SK-N-SH treated with all-trans-retinoic acid at 6 μM for 48 hours (cell line): ENCODE measurements at regions not wholly inside any gene's neighbourhood (a gene's known extent, or its start where the extent isn't known, plus 50 kb on each side); places are given as distances from the start of the nearest gene placed in this dataset.
A peak's percentile ranks its signal among the peaks of the same experiment; 100 is the strongest.

Source experiments
- ATAC-seq: fragments of 200-7000 bp; cut with Tn5 transposase; 3 replicates; pipeline ENCODE4 v1.9.1; 2020; ENCODE audit warnings: mild to moderate bottlenecking, moderate library complexity
- ARNTL ChIP-seq: fragments of 450-650 bp; formaldehyde crosslinking; IDR thresholded peaks from 2 replicates; pipeline ENCODE4 v1.5.0; 2020; ENCODE audit warnings: low read depth, mild to moderate bottlenecking, moderate library complexity, borderline replicate concordance
- BACH2 ChIP-seq: fragments of 250-450 bp; sonication (Bioruptor Pico); IDR thresholded peaks from 2 replicates; pipeline ENCODE4 v1.9.0; 2021; ENCODE audit warnings: mild to moderate bottlenecking, borderline replicate concordance
- CREB5 ChIP-seq: fragments of 250-450 bp; sonication (Bioruptor Pico); IDR thresholded peaks from 2 replicates; pipeline ENCODE4 v1.5.1; 2020; ENCODE audit warnings: low read depth, mild to moderate bottlenecking, moderate library complexity
- CSDC2 ChIP-seq: fragments of 250-450 bp; sonication (Bioruptor Pico); IDR thresholded peaks from 2 replicates; pipeline ENCODE4 v1.5.0; 2020; ENCODE audit warnings: mild to moderate bottlenecking, moderate library complexity
- ESRRG ChIP-seq: fragments of 250-450 bp; sonication (Bioruptor Pico); IDR thresholded peaks from 2 replicates; pipeline ENCODE4 v1.6.1; 2021; ENCODE audit warnings: mild to moderate bottlenecking
- GLIS3 ChIP-seq: fragments of 250-450 bp; sonication (Bioruptor Pico); IDR thresholded peaks from 2 replicates; pipeline ENCODE4 v1.5.0; 2020; ENCODE audit warnings: mild to moderate bottlenecking, moderate library complexity
- ISL1 ChIP-seq: fragments of 250-450 bp; sonication (Bioruptor Pico); IDR thresholded peaks from 2 replicates; pipeline ENCODE4 v2.1.2; 2022; ENCODE audit warnings: mild to moderate bottlenecking, moderate library complexity
- OSR1 ChIP-seq: fragments of 250-450 bp; sonication (Bioruptor Pico); IDR thresholded peaks from 2 replicates; pipeline ENCODE4 v1.8.0; 2022; ENCODE audit warnings: moderate library complexity, mild to moderate bottlenecking, inconsistent platforms
- PATZ1 ChIP-seq: fragments of 250-450 bp; sonication (Bioruptor Pico); IDR thresholded peaks from 2 replicates; pipeline ENCODE4 v1.8.0; 2020; ENCODE audit warnings: mild to moderate bottlenecking, moderate library complexity, borderline replicate concordance
- POU6F1 ChIP-seq: fragments of 250-450 bp; sonication (Bioruptor Pico); IDR thresholded peaks from 2 replicates; pipeline ENCODE4 v1.8.0; 2021; ENCODE audit warnings: low read depth, mild to moderate bottlenecking, moderate library complexity, borderline replicate concordance
- PPARA ChIP-seq: fragments of 250-450 bp; sonication (Bioruptor Pico); IDR thresholded peaks from 2 replicates; pipeline ENCODE4 v1.5.0; 2020; ENCODE audit warnings: mild to moderate bottlenecking, borderline replicate concordance
- SNAI2 ChIP-seq: fragments of 250-450 bp; sonication (Bioruptor Pico); IDR thresholded peaks from 2 replicates; pipeline ENCODE4 v1.5.0; 2020; ENCODE audit warnings: mild to moderate bottlenecking, moderate library complexity
- TCF4 ChIP-seq: fragments of 250-450 bp; sonication (Bioruptor Pico); IDR thresholded peaks from 2 replicates; pipeline ENCODE4 v1.8.0; 2021; ENCODE audit warnings: mild to moderate bottlenecking, moderate library complexity, borderline replicate concordance
- TSHZ2 ChIP-seq: fragments of 250-450 bp; sonication (Bioruptor Pico); IDR thresholded peaks from 2 replicates; pipeline ENCODE4 v1.5.0; 2020; ENCODE audit warnings: mild to moderate bottlenecking, moderate library complexity
- ZC3H10 ChIP-seq: fragments of 250-450 bp; sonication (Bioruptor Pico); IDR thresholded peaks from 2 replicates; pipeline ENCODE4 v1.5.1; 2021; ENCODE audit warnings: mild to moderate bottlenecking, moderate library complexity
- ZFP3 ChIP-seq: fragments of 250-450 bp; sonication (Bioruptor Pico); IDR thresholded peaks from 2 replicates; pipeline ENCODE4 v1.5.0; 2020; ENCODE audit warnings: mild to moderate bottlenecking, moderate library complexity
- ZFP30 ChIP-seq: fragments of 450-650 bp; formaldehyde crosslinking; IDR thresholded peaks from 2 replicates; pipeline ENCODE4 v1.5.0; 2022; ENCODE audit warnings: mild to moderate bottlenecking, moderate library complexity
- ZNF565 ChIP-seq: fragments of 450-650 bp; formaldehyde crosslinking; conservative IDR thresholded peaks from 2 replicates; pipeline ENCODE4 v1.5.0; 2020; ENCODE audit warnings: low read depth, mild to moderate bottlenecking, moderate library complexity
- ZNF70 ChIP-seq: fragments of 450-650 bp; formaldehyde crosslinking; IDR thresholded peaks from 2 replicates; pipeline ENCODE4 v1.5.0; 2020; ENCODE audit warnings: mild to moderate bottlenecking, moderate library complexity
- ZNF8 ChIP-seq: fragments of 450-650 bp; formaldehyde crosslinking; IDR thresholded peaks from 2 replicates; pipeline ENCODE4 v1.5.0; 2020; ENCODE audit warnings: mild to moderate bottlenecking, moderate library complexity

- no peak for ATAC-seq
- TF ChIP-seq ARNTL (no peak), CSDC2 (CRISPR knock-in tag) (no peak), ZC3H10 (CRISPR knock-in tag) (no peak), ESRRG (CRISPR knock-in tag) (no peak), ZNF8 (CRISPR knock-in tag) (no peak), TSHZ2 (CRISPR knock-in tag) (no peak), GLIS3 (CRISPR knock-in tag) (no peak), ZNF70 (CRISPR knock-in tag) (no peak), PATZ1 (no peak), OSR1 (CRISPR knock-in tag) (no peak), TCF4 (CRISPR knock-in tag) (no peak), BACH2 (no peak), SNAI2 (no peak), POU6F1 (CRISPR knock-in tag) (no peak), ISL1 (CRISPR knock-in tag) (no peak), CREB5 (CRISPR knock-in tag) (no peak), ZFP3 (CRISPR knock-in tag) (no peak)
- TF ChIP-seq, all 23 proteins: peak for 0
These were observed 67.0 kb upstream of the BEGAIN start for GRCh38 chr14:100654025-100654813.

- ATAC-seq = peak; percentile 76
- TF ChIP-seq TCF4 (CRISPR knock-in tag) (no peak), POU6F1 (CRISPR knock-in tag) (no peak), ARNTL (no peak), ZNF565 (CRISPR knock-in tag) (no peak), SNAI2 (no peak), PPARA (CRISPR knock-in tag) (no peak), ZFP3 (CRISPR knock-in tag) (no peak), CREB5 (CRISPR knock-in tag) (no peak), CSDC2 (CRISPR knock-in tag) (no peak), ZNF8 (CRISPR knock-in tag) (no peak), ZC3H10 (CRISPR knock-in tag) (no peak), BACH2 (no peak), PATZ1 (no peak), ZFP30 (CRISPR knock-in tag) (no peak)
These were observed 67.9 kb upstream of the BEGAIN start for GRCh38 chr14:100654814-100655740.
